ENCODE measurements at regions not wholly inside any gene's neighbourhood (a gene's known extent, or its start where the extent isn't known, plus 50 kb on each side); places are given as distances from the start of the nearest gene placed in this dataset.

DNA sequence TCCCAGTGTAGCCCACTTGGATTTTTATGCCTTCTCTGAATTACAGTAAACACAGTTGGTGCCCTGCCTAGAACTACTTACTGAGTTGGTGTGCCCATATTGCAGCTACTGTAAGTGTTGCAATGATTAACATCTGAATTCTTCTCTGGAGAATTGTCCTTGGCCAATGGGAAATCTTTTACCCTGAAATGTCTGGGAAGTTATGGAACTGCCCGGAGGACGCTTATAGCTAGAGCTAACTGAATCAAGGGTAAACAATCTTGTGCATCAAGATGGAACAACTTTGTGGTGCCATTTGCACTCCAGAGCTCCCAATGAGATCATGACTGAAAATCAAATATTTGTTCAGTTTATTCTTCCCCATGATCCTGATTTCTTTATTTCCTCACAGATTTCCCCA is 246.7 kb upstream of the CBLB start:
- no peak overlapping the region for H3K27ac Mint-ChIP-seq
- no peaks in the 10 kb centered on the region for H3K36me3 Mint-ChIP-seq (ENCODE audit: low read depth)
- Histone ChIP-seq H3K4me1 (ENCODE audit: control insufficient read depth, insufficient read depth, low read length) (no peaks in the 10 kb centered on the region), H3K36me3 (ENCODE audit: control insufficient read depth, insufficient read depth, low read length) (no peaks in the 10 kb centered on the region), H3K4me3 (ENCODE audit: low read length) (no peak overlapping the region), H3K9ac (ENCODE audit: extremely low read depth, low read length, poor library complexity, severe bottlenecking) (no peak overlapping the region), H3K27me3 (ENCODE audit: control insufficient read depth, insufficient read depth, low read length, poor library complexity, severe bottlenecking) (no peaks in the 10 kb centered on the region), H3K9me3 (ENCODE audit: control insufficient read depth, low read length) (peaks cover 7% of the 10 kb centered on the region), H3K27ac (ENCODE audit: low read depth, low read length) (no peak overlapping the region)
- no peak for TF ChIP-seq CTCF (conservative IDR thresholded peaks at IDR 0.05)
- DNase-seq: no peak
- no peaks in the 10 kb centered on the region for H3K4me1 Mint-ChIP-seq
- peaks cover 3% of the 10 kb centered on the region for H3K27me3 Mint-ChIP-seq (ENCODE audit: insufficient read depth)
- 94 to 100% methylated on average over 2 of the region's 2 CpGs for WGBS, 2 experiments (ENCODE audit: insufficient coverage in 1 of 2, insufficient read length in 1 of 2)
- no peaks in the 10 kb centered on the region for H3K9me3 Mint-ChIP-seq
- H3K4me3 Mint-ChIP-seq: no peak overlapping the region

GRCh38 chr3:106116733-106117489 is 248.1 kb upstream of the CBLB start:
- no peak overlapping the region for H3K4me3 Mint-ChIP-seq
- DNase-seq: no peak
- Histone ChIP-seq H3K9ac (ENCODE audit: extremely low read depth, low read length, poor library complexity, severe bottlenecking) (no peak overlapping the region), H3K36me3 (ENCODE audit: control insufficient read depth, insufficient read depth, low read length) (no peaks in the 10 kb centered on the region), H3K27ac (ENCODE audit: low read depth, low read length) (no peak overlapping the region), H3K27me3 (ENCODE audit: control insufficient read depth, insufficient read depth, low read length, poor library complexity, severe bottlenecking) (no peaks in the 10 kb centered on the region), H3K4me1 (ENCODE audit: control insufficient read depth, insufficient read depth, low read length) (no peaks in the 10 kb centered on the region), H3K9me3 (ENCODE audit: control insufficient read depth, low read length) (peaks cover 7% of the 10 kb centered on the region), H3K4me3 (ENCODE audit: low read length) (no peak overlapping the region)
- H3K27ac Mint-ChIP-seq: no peak overlapping the region
- H3K36me3 Mint-ChIP-seq (ENCODE audit: low read depth): no peaks in the 10 kb centered on the region
- H3K9me3 Mint-ChIP-seq: no peaks in the 10 kb centered on the region
- H3K4me1 Mint-ChIP-seq: peaks cover 8% of the 10 kb centered on the region
- WGBS, 2 experiments (ENCODE audit: insufficient coverage in 1 of 2, insufficient read length in 1 of 2): 91 to 97% methylated on average over 4 to 7 of the region's 7 CpGs
- peaks cover 3% of the 10 kb centered on the region for H3K27me3 Mint-ChIP-seq (ENCODE audit: insufficient read depth)
- TF ChIP-seq CTCF (conservative IDR thresholded peaks at IDR 0.05): no peak

DNA sequence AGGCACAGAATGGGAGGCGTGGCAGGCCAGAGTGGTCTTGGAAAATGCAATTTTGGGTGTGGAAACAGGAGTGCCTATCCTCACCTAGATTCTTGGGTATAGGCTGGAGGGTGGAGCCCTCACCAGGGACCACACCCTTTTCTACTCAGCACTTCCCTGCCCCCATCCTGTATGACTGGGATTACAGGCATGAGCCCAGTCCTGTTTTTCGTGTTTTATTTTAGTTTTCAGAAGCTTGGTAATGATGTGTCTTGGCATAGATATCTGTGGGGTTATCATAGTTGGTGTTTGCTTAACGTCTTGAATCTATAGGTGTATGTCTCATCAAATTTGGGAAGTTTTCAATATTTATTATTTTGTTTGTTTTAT is 248.7 kb upstream of the CBLB start:
- 91% methylated on average over 3 of the region's 3 CpGs; no CpG with 5 or more reads in 1 of the 2 experiments for WGBS, 2 experiments (ENCODE audit: insufficient coverage in 1 of 2, insufficient read length in 1 of 2)
- no peaks in the 10 kb centered on the region for H3K4me1 ChIP-seq (ENCODE audit: control insufficient read depth, insufficient read depth, low read length)
- no peak for TF ChIP-seq CTCF (conservative IDR thresholded peaks at IDR 0.05)
- peaks cover 3% of the 10 kb centered on the region for H3K27me3 Mint-ChIP-seq (ENCODE audit: insufficient read depth)
- H3K27ac Mint-ChIP-seq: no peak overlapping the region
- no peak overlapping the region for H3K4me3 Mint-ChIP-seq
- DNase-seq: no peak
- no peak overlapping the region for H3K27ac ChIP-seq (ENCODE audit: low read depth, low read length)
- H3K27me3 ChIP-seq (ENCODE audit: control insufficient read depth, insufficient read depth, low read length, poor library complexity, severe bottlenecking): no peaks in the 10 kb centered on the region
- H3K36me3 Mint-ChIP-seq (ENCODE audit: low read depth): no peaks in the 10 kb centered on the region
- H3K9ac ChIP-seq (ENCODE audit: extremely low read depth, low read length, poor library complexity, severe bottlenecking): no peak overlapping the region
- H3K36me3 ChIP-seq (ENCODE audit: control insufficient read depth, insufficient read depth, low read length): no peaks in the 10 kb centered on the region
- H3K4me1 Mint-ChIP-seq: peaks cover 9% of the 10 kb centered on the region
- peaks cover 7% of the 10 kb centered on the region for H3K9me3 ChIP-seq (ENCODE audit: control insufficient read depth, low read length)
- no peaks in the 10 kb centered on the region for H3K9me3 Mint-ChIP-seq
- H3K4me3 ChIP-seq (ENCODE audit: low read length): no peak overlapping the region

Measured in endodermal cell (in vitro differentiated cells).